ENCODE measurements at regions not wholly inside any gene's neighbourhood (a gene's known extent, or its start where the extent isn't known, plus 50 kb on each side); places are given as distances from the start of the nearest gene placed in this dataset.

GRCh38 chr5:166810721-166811120 is 1480.7 kb upstream of the WWC1 start:
- no peak overlapping the region for H3K4me2 ChIP-seq (ENCODE audit: control insufficient read depth, extremely low read depth, insufficient read depth, low read depth, low read length)
- no peak for FAIRE-seq
- no peaks in the 10 kb centered on the region for H3K9me1 ChIP-seq (ENCODE audit: control insufficient read depth, extremely low read depth, insufficient read depth, low read length)
- no peaks in the 10 kb centered on the region for H3K79me2 ChIP-seq (ENCODE audit: control insufficient read depth, insufficient read depth, low read length)
- H3K9ac ChIP-seq (ENCODE audit: control insufficient read depth, extremely low read depth, insufficient read depth, low read length), result no peak overlapping the region
- dilution Hi-C loops (cut with MboI; ENCODE audit: extremely low pct_ligation_motif_present, low sequenced_read_pairs), result no loop called here
- no peak for TF ChIP-seq EZH2 (IDR thresholded peaks at IDR 0.05; ENCODE audit: low read length)
- no peak for TF ChIP-seq CTCF (optimal IDR thresholded peaks at IDR 0.05 in 1 of 3, IDR thresholded peaks at IDR 0.05 in 1 of 3, conservative IDR thresholded peaks at IDR 0.05 in 1 of 3; ENCODE audit: extremely low read depth in 1 of 3, insufficient read depth in 2 of 3, low read length in 3 of 3)
- no peaks in the 10 kb centered on the region for H3K4me1 ChIP-seq (ENCODE audit: control insufficient read depth, extremely low read depth, insufficient read depth, low read length)
- no peak overlapping the region for H2AFZ ChIP-seq (ENCODE audit: control insufficient read depth, low read length)
- no peaks in the 10 kb centered on the region for H3K27me3 ChIP-seq (ENCODE audit: control insufficient read depth, extremely low read depth, insufficient read depth, low read length)
- H3K27ac ChIP-seq (ENCODE audit: control insufficient read depth, insufficient read depth, low read length), result no peak overlapping the region
- H3K9me3 ChIP-seq (ENCODE audit: control insufficient read depth, low read depth, low read length), result no peaks in the 10 kb centered on the region
- no peaks in the 10 kb centered on the region for H3K36me3 ChIP-seq (ENCODE audit: control insufficient read depth in 2 of 2, extremely low read depth in 1 of 2, insufficient read depth in 2 of 2, low read length in 2 of 2)
- H4K20me1 ChIP-seq (ENCODE audit: control insufficient read depth, extremely low read depth, insufficient read depth, low read length), result no peaks in the 10 kb centered on the region
- H3K4me3 ChIP-seq (ENCODE audit: control insufficient read depth in 2 of 3, extremely low read depth in 1 of 3, insufficient read depth in 2 of 3, low read depth in 1 of 3, low read length in 3 of 3), result no peak overlapping the region
- DNase-seq (ENCODE audit: low read depth, low spot score), result no peak

- H3K9me3 ChIP-seq (ENCODE audit: control insufficient read depth, low read depth, low read length), result no peaks in the 10 kb centered on the region
- dilution Hi-C loops (cut with MboI; ENCODE audit: extremely low pct_ligation_motif_present, low sequenced_read_pairs), result no loop called here
- H3K4me1 ChIP-seq (ENCODE audit: control insufficient read depth, extremely low read depth, insufficient read depth, low read length), result no peaks in the 10 kb centered on the region
- no peak overlapping the region for H3K27ac ChIP-seq (ENCODE audit: control insufficient read depth, insufficient read depth, low read length)
- H3K9me1 ChIP-seq (ENCODE audit: control insufficient read depth, extremely low read depth, insufficient read depth, low read length), result no peaks in the 10 kb centered on the region
- no peak overlapping the region for H3K4me3 ChIP-seq (ENCODE audit: control insufficient read depth in 2 of 3, extremely low read depth in 1 of 3, insufficient read depth in 2 of 3, low read depth in 1 of 3, low read length in 3 of 3)
- no peaks in the 10 kb centered on the region for H3K27me3 ChIP-seq (ENCODE audit: control insufficient read depth, extremely low read depth, insufficient read depth, low read length)
- FAIRE-seq (no peak), DNase-seq (ENCODE audit: low read depth, low spot score) (no peak)
- no peaks in the 10 kb centered on the region for H4K20me1 ChIP-seq (ENCODE audit: control insufficient read depth, extremely low read depth, insufficient read depth, low read length)
- no peaks in the 10 kb centered on the region for H3K79me2 ChIP-seq (ENCODE audit: control insufficient read depth, insufficient read depth, low read length)
- no peak overlapping the region for H3K9ac ChIP-seq (ENCODE audit: control insufficient read depth, extremely low read depth, insufficient read depth, low read length)
- no peak overlapping the region for H3K4me2 ChIP-seq (ENCODE audit: control insufficient read depth, extremely low read depth, insufficient read depth, low read depth, low read length)
- H3K36me3 ChIP-seq (ENCODE audit: control insufficient read depth in 2 of 2, extremely low read depth in 1 of 2, insufficient read depth in 2 of 2, low read length in 2 of 2), result no peaks in the 10 kb centered on the region
- no peak overlapping the region for H2AFZ ChIP-seq (ENCODE audit: control insufficient read depth, low read length)
- TF ChIP-seq CTCF (optimal IDR thresholded peaks at IDR 0.05 in 1 of 3, IDR thresholded peaks at IDR 0.05 in 1 of 3, conservative IDR thresholded peaks at IDR 0.05 in 1 of 3; ENCODE audit: extremely low read depth in 1 of 3, insufficient read depth in 2 of 3, low read length in 3 of 3) (no peak), EZH2 (IDR thresholded peaks at IDR 0.05; ENCODE audit: low read length) (no peak)
Measured at GRCh38 chr5:166823360-166823759, 1468.1 kb upstream of the WWC1 start.

All from keratinocyte (primary cell).